Endothelial cell of umbilical vein (primary cell): ENCODE measurements at regions not wholly inside any gene's neighbourhood (a gene's known extent, or its start where the extent isn't known, plus 50 kb on each side); places are given as distances from the start of the nearest gene placed in this dataset.

Source experiments
- BruUV-seq: library from RNA; stranded (reverse); fragments of 400-500 nt; replicated peaks from 2 replicates; lab custom pipeline; 2021; lab: Mats Ljungman, UMichigan
- CTCF ChIA-PET: fragments of 300-600, 350-600 bp; sonication (Branson Sonifier 250); formaldehyde crosslinking; loops from one replicate; lab custom pipeline; 2021; ENCODE audit warnings: antibody characterized with exemption, inconsistent platforms; lab: Charles Lee
- POLR2A ChIA-PET: fragments of 300-600, 350-600 bp; sonication (Branson Sonifier 250); formaldehyde crosslinking; loops from one replicate; lab custom pipeline; 2021; ENCODE audit warnings: antibody characterized with exemption, inconsistent platforms; lab: Charles Lee
- DNase-seq: peaks from one replicate; pipeline ENCODE4 v3.0.0-alpha.2; 2011; ENCODE audit warnings: low read depth, low spot score
- FAIRE-seq: peaks from 2 replicates; lab custom pipeline; 2011; peaks lifted over from hg19 to GRCh38; lab: Jason Lieb, UNC
- H2AFZ ChIP-seq: 2 replicates; pipeline ENCODE4 v1.6.0; 2012; ENCODE audit warnings: low read depth, low read length, control low read depth, inconsistent platforms
- H3K27ac ChIP-seq: 2 replicates; pipeline ENCODE4 v1.5.1; 2011; ENCODE audit warnings: low read depth, mild to moderate bottlenecking, control low read depth, low read length, moderate library complexity; ENCODE audit not compliant: insufficient read depth
- H3K27me3 ChIP-seq, 2 experiments: 2 replicates each; pipeline versions ENCODE4 v1.6.0 to v1.6.1; 2011; ENCODE audit warnings: low read length in 2 of 2, mixed read lengths in 1 of 2; ENCODE audit not compliant: control insufficient read depth in 2 of 2, insufficient read depth in 2 of 2
- H3K36me3 ChIP-seq, 2 experiments: 2 replicates in 1 of 2; 3 replicates in 1 of 2; pipeline ENCODE4 v1.5.1; 2011; ENCODE audit warnings: low read length in 2 of 2, mild to moderate bottlenecking in 1 of 2, moderate library complexity in 1 of 2; ENCODE audit not compliant: control insufficient read depth in 2 of 2, insufficient read depth in 2 of 2; ENCODE audit errors: extremely low read depth in 1 of 2
- H3K4me1 ChIP-seq: 3 replicates; pipeline ENCODE4 v1.5.1; 2011; ENCODE audit warnings: mild to moderate bottlenecking, low read length; ENCODE audit not compliant: control insufficient read depth, insufficient read depth; ENCODE audit errors: extremely low read depth
- H3K4me2 ChIP-seq: 2 replicates; pipeline ENCODE4 v1.6.1; 2011; ENCODE audit warnings: low read length, control low read depth, mixed read lengths; ENCODE audit not compliant: insufficient read depth
- H3K4me3 ChIP-seq, 3 experiments: fragments of 200-600 bp in 1 of 3; sonication (generic), shearing (Covaris generic) in 1 of 3; replicated peaks in 1 of 3; 2 replicates each; pipeline ENCODE4 v1.5.1; 2011 to 2016; ENCODE audit warnings: control low read depth in 3 of 3, low read length in 3 of 3, mild to moderate bottlenecking in 2 of 3, inconsistent platforms in 1 of 3, low read depth in 1 of 3, moderate library complexity in 1 of 3; ENCODE audit not compliant: insufficient read depth in 1 of 3
- H3K79me2 ChIP-seq: 2 replicates; pipeline ENCODE4 v1.6.0; 2012; ENCODE audit warnings: low read length, inconsistent platforms; ENCODE audit not compliant: control insufficient read depth, insufficient read depth
- H3K9ac ChIP-seq: replicated peaks from 2 replicates; pipeline ENCODE3; 2011; ENCODE audit warnings: low read length, control low read depth; ENCODE audit not compliant: insufficient read depth; ENCODE audit errors: extremely low read depth
- H3K9me1 ChIP-seq: replicated peaks from 3 replicates; pipeline ENCODE4 v1.6.0; 2011; ENCODE audit warnings: mild to moderate bottlenecking, low read length; ENCODE audit not compliant: control insufficient read depth, insufficient read depth; ENCODE audit errors: extremely low read depth
- H3K9me3 ChIP-seq: replicated peaks from 2 replicates; pipeline ENCODE4 v1.5.1; 2012; ENCODE audit warnings: low read length, inconsistent platforms; ENCODE audit not compliant: control insufficient read depth, insufficient read depth
- H4K20me1 ChIP-seq: replicated peaks from 2 replicates; pipeline ENCODE3; 2011; ENCODE audit warnings: mild to moderate bottlenecking, low read length; ENCODE audit not compliant: control insufficient read depth, insufficient read depth; ENCODE audit errors: extremely low read depth
- CTCF ChIP-seq, 2 donors: IDR thresholded peaks; 1 replicate in 1 of 2; 2 replicates in 1 of 2; pipeline ENCODE4 v1.5.1; 2011; ENCODE audit warnings: low read length in 2 of 2, mild to moderate bottlenecking in 2 of 2, moderate library complexity in 2 of 2, control low read depth in 1 of 2, inconsistent platforms in 1 of 2, low read depth in 1 of 2; ENCODE audit not compliant: insufficient read depth in 1 of 2; ENCODE audit errors: extremely low read depth in 1 of 2
- EZH2 ChIP-seq: IDR thresholded peaks from 2 replicates; pipeline ENCODE4 v1.6.1; 2012; ENCODE audit warnings: borderline replicate concordance, low read depth, mild to moderate bottlenecking, moderate library complexity, low read length, inconsistent platforms; ENCODE audit not compliant: severe bottlenecking
- FOS ChIP-seq: IDR thresholded peaks from 2 replicates; pipeline ENCODE4 v1.6.1; 2011; ENCODE audit warnings: mild to moderate bottlenecking, low read length, moderate library complexity, borderline replicate concordance; ENCODE audit not compliant: insufficient read depth
- GATA2 ChIP-seq: IDR thresholded peaks from 2 replicates; pipeline ENCODE4 v1.7.0; 2011; ENCODE audit warnings: low read depth, mild to moderate bottlenecking, moderate library complexity, mixed read lengths, low read length; ENCODE audit not compliant: insufficient read length, insufficient read depth
- JUN ChIP-seq: IDR thresholded peaks from 2 replicates; pipeline ENCODE4 v1.6.1; 2011; ENCODE audit warnings: borderline replicate concordance, low read depth; ENCODE audit not compliant: insufficient read length, insufficient read depth
- MAX ChIP-seq: IDR thresholded peaks from 2 replicates; pipeline ENCODE4 v1.6.1; 2011; ENCODE audit not compliant: insufficient read depth, insufficient read length
- MYC ChIP-seq: IDR thresholded peaks from one replicate; pipeline ENCODE4 v1.6.1; 2011; ENCODE audit warnings: mild to moderate bottlenecking, low read depth, low read length
- POLR2A ChIP-seq: IDR thresholded peaks from 2 replicates; pipeline ENCODE4 v1.6.1; 2012; ENCODE audit warnings: low read depth, mild to moderate bottlenecking, control low read depth, low read length
- POLR2AphosphoS5 ChIP-seq: IDR thresholded peaks from 2 replicates; pipeline ENCODE4 v1.6.1; 2012; ENCODE audit warnings: low read depth, mild to moderate bottlenecking, control low read depth, low read length, moderate library complexity; ENCODE audit not compliant: insufficient read depth
- dilution Hi-C: fragments of 300-500 bp; cut with MboI; formaldehyde crosslinking; loops from one replicate; pipeline ENCODE4 v1.15.0; 2019; ENCODE audit warnings: low sequenced_read_pairs; ENCODE audit not compliant: extremely low pct_ligation_motif_present
- intact Hi-C: fragments of 100-400 bp; cut with micrococcal nuclease; formaldehyde crosslinking; loops from one replicate; pipeline ENCODE4 v1.10.0; 2022

- DNase-seq: no peak
- no peak for FAIRE-seq
- no peak overlapping the region for H2AFZ ChIP-seq
- H3K9me1 ChIP-seq: no peaks in the 10 kb centered on the region
- no TSS peak for BruUV-seq
- H3K36me3 ChIP-seq: no peaks in the 10 kb centered on the region
- H3K4me1 ChIP-seq: no peaks in the 10 kb centered on the region
- H3K9ac ChIP-seq: no peak overlapping the region
- H3K79me2 ChIP-seq: no peaks in the 10 kb centered on the region
- CTCF ChIA-PET: no interaction called here
- H3K27ac ChIP-seq: no peak overlapping the region
- POLR2A ChIA-PET: no interaction called here
- TF ChIP-seq GATA2 (no peak), POLR2A (no peak), POLR2AphosphoS5 (no peak), FOS (no peak), EZH2 (no peak), MAX (no peak), CTCF (IDR thresholded peaks at IDR 0.05; ENCODE audit: extremely low read depth in 1 of 2, insufficient read depth in 1 of 2, low read depth in 1 of 2, low read length in 2 of 2) (no peak), JUN (no peak), MYC (no peak)
- no peaks in the 10 kb centered on the region for H4K20me1 ChIP-seq
- H3K4me3 ChIP-seq: no peak overlapping the region
- dilution Hi-C loops: no loop called here
- intact Hi-C loops: no loop called here
- H3K9me3 ChIP-seq: peaks cover 3% of the 10 kb centered on the region
- no peak overlapping the region for H3K4me2 ChIP-seq
- no peaks in the 10 kb centered on the region for H3K27me3 ChIP-seq
Measured at GRCh38 chr10:130388746-130389145, 252.6 kb downstream of the GLRX3 start.
